Neural cell (in vitro differentiated cells): ENCODE measurements at regions not wholly inside any gene's neighbourhood (a gene's known extent, or its start where the extent isn't known, plus 50 kb on each side); places are given as distances from the start of the nearest gene placed in this dataset.
A peak's percentile ranks its signal among the peaks of the same experiment; 100 is the strongest.

Experiments used
- H2AFZ ChIP-seq: fragments of 200-600, 300-800 bp; sonication (generic), shearing (Covaris generic); 2 replicates; pipeline ENCODE4 v1.6.0; 2014; ENCODE audit warnings: low read depth, mild to moderate bottlenecking, antibody characterized with exemption, low read length, moderate library complexity
- H3F3A ChIP-seq: fragments of 200-600 bp; shearing (Covaris generic); 2 replicates; pipeline ENCODE4 v1.6.1; 2016; ENCODE audit warnings: mild to moderate bottlenecking, moderate library complexity, mixed read lengths, antibody characterized with exemption, low read length; ENCODE audit not compliant: insufficient read depth, poor library complexity, severe bottlenecking
- H3K27ac ChIP-seq: fragments of 200-600, 300-800 bp; sonication (generic), shearing (Covaris generic); 2 replicates; pipeline ENCODE4 v1.5.1; 2014; ENCODE audit warnings: mild to moderate bottlenecking, low read length, moderate library complexity
- H3K27me3 ChIP-seq: fragments of 300-800, 200-600 bp; sonication (generic), shearing (Covaris generic); 2 replicates; pipeline ENCODE4 v1.6.0; 2014; ENCODE audit warnings: mild to moderate bottlenecking, low read depth, low read length, moderate library complexity; ENCODE audit not compliant: insufficient read depth
- H3K36me3 ChIP-seq: fragments of 300-800, 200-600 bp; sonication (generic), shearing (Covaris generic); 2 replicates; pipeline ENCODE4 v1.5.1; 2014; ENCODE audit warnings: mild to moderate bottlenecking, antibody characterized with exemption, low read length, moderate library complexity; ENCODE audit not compliant: insufficient read depth
- H3K4me2 ChIP-seq: fragments of 300-800, 200-600 bp; sonication (generic), shearing (Covaris generic); 2 replicates; pipeline ENCODE4 v1.6.0; 2014; ENCODE audit warnings: mild to moderate bottlenecking, low read length
- H3K4me3 ChIP-seq: fragments of 300-800, 200-600 bp; sonication (generic), shearing (Covaris generic); 2 replicates; pipeline ENCODE4 v1.5.1; 2014; ENCODE audit warnings: mild to moderate bottlenecking, low read length, moderate library complexity
- H3K79me2 ChIP-seq: fragments of 200-600 bp; shearing (Covaris generic); replicated peaks from 2 replicates; pipeline ENCODE4 v1.6.0; 2014; ENCODE audit warnings: mild to moderate bottlenecking, low read length, moderate library complexity; ENCODE audit not compliant: insufficient read depth
- H3K9ac ChIP-seq: fragments of 300-800, 200-600 bp; sonication (generic), shearing (Covaris generic); 2 replicates; pipeline ENCODE4 v1.6.1; 2016; ENCODE audit warnings: mild to moderate bottlenecking, low read length, mixed read lengths
- H3K9me2 ChIP-seq: fragments of 200-600 bp; shearing (Covaris generic); 2 replicates; pipeline ENCODE4 v1.6.1; 2016; ENCODE audit warnings: mild to moderate bottlenecking, low read length, mixed read lengths; ENCODE audit not compliant: insufficient read depth
- H3K9me3 ChIP-seq: fragments of 200-600, 300-800 bp; sonication (generic), shearing (Covaris generic); 2 replicates; pipeline ENCODE4 v1.6.1; 2016; ENCODE audit warnings: mild to moderate bottlenecking, mixed run types, low read length, moderate library complexity, mixed read lengths
- H4K20me1 ChIP-seq: fragments of 200-600 bp; shearing (Covaris generic); 2 replicates; pipeline ENCODE4 v1.6.1; 2016; ENCODE audit warnings: mild to moderate bottlenecking, mixed run types; ENCODE audit not compliant: insufficient read depth
- EP300 ChIP-seq: fragments of 450-650 bp; conservative IDR thresholded peaks from 2 replicates; pipeline ENCODE4 v1.6.1; 2014; ENCODE audit warnings: antibody characterized with exemption, mild to moderate bottlenecking, moderate library complexity; ENCODE audit not compliant: poor library complexity, severe bottlenecking
- EZH2 ChIP-seq: fragments of 200-600, 300-800 bp; shearing (Covaris generic), sonication (generic); IDR thresholded peaks from 2 replicates; pipeline ENCODE4 v1.6.1; 2014; ENCODE audit warnings: antibody characterized with exemption, low read length, borderline replicate concordance, mild to moderate bottlenecking; ENCODE audit not compliant: insufficient read depth, poor library complexity, severe bottlenecking
- MXI1 ChIP-seq: fragments of 450-650 bp; conservative IDR thresholded peaks from 2 replicates; pipeline ENCODE4 v1.6.1; 2014; ENCODE audit warnings: antibody characterized with exemption, mild to moderate bottlenecking; ENCODE audit not compliant: poor library complexity, severe bottlenecking
- POLR2AphosphoS5 ChIP-seq: IDR thresholded peaks from 2 replicates; pipeline ENCODE4 v1.6.1; 2012
- RAD21 ChIP-seq: fragments of 450-650 bp; conservative IDR thresholded peaks from 2 replicates; pipeline ENCODE4 v1.6.1; 2014; ENCODE audit warnings: antibody characterized with exemption, mild to moderate bottlenecking, moderate library complexity
- SMC3 ChIP-seq: fragments of 450-650 bp; conservative IDR thresholded peaks from 2 replicates; pipeline ENCODE4 v1.6.1; 2014; ENCODE audit warnings: antibody characterized with exemption, mild to moderate bottlenecking, moderate library complexity; ENCODE audit not compliant: poor library complexity
- TAF1 ChIP-seq: IDR thresholded peaks from 2 replicates; pipeline ENCODE4 v1.6.1; 2012; ENCODE audit warnings: low read depth
- TF ChIP-seq, protein P1 (sequence below): IDR thresholded peaks from 2 replicates; pipeline ENCODE4 v1.6.1; 2012; ENCODE audit warnings: borderline replicate concordance
- TF ChIP-seq, protein P2 (sequence below): fragments of 450-650 bp; IDR thresholded peaks from 2 replicates; pipeline ENCODE4 v1.5.1; 2014; ENCODE audit warnings: antibody characterized with exemption, mild to moderate bottlenecking, moderate library complexity; ENCODE audit not compliant: poor library complexity, severe bottlenecking

DNA sequence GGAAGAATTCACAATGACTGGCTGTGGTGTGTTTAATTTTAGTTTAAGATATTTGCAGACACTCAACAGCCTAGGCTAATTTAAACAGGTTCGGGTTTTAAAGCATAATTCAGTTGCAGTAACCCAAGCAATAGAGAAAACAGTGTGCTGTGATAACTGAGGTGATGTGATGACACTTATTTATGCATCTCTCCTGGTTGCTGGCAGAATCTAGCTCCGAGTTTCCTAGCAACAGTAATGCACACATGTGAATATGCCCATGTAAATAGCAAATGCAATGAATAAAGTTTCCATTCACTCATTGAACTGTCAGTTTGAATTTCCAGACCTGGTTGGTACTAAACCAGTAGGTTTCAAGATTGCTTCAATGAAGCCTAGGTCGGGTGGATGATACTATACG lies 426.5 kb downstream of the TMX3 start:
- H3K4me3 ChIP-seq = peak overlapping the region; percentile 48
- no peaks in the 10 kb centered on the region for H3K36me3 ChIP-seq
- H3K9ac ChIP-seq = peak overlapping the region; percentile 59
- H3K27ac ChIP-seq = peak overlapping the region; percentile 92
- H3K9me2 ChIP-seq = no peaks in the 10 kb centered on the region
- peaks cover 9% of the 10 kb centered on the region for H3F3A ChIP-seq
- peak overlapping the region; percentile 63 for H3K4me2 ChIP-seq
- no peaks in the 10 kb centered on the region for H3K79me2 ChIP-seq
- TF ChIP-seq EP300 (peak; percentile 97), EZH2 (no peak), POLR2AphosphoS5 (peak; percentile 73), RAD21 (peak; percentile 55), SMC3 (peak; percentile 57), MXI1 (peak; percentile 76), TAF1 (no peak)
- TF ChIP-seq, protein P1, sequence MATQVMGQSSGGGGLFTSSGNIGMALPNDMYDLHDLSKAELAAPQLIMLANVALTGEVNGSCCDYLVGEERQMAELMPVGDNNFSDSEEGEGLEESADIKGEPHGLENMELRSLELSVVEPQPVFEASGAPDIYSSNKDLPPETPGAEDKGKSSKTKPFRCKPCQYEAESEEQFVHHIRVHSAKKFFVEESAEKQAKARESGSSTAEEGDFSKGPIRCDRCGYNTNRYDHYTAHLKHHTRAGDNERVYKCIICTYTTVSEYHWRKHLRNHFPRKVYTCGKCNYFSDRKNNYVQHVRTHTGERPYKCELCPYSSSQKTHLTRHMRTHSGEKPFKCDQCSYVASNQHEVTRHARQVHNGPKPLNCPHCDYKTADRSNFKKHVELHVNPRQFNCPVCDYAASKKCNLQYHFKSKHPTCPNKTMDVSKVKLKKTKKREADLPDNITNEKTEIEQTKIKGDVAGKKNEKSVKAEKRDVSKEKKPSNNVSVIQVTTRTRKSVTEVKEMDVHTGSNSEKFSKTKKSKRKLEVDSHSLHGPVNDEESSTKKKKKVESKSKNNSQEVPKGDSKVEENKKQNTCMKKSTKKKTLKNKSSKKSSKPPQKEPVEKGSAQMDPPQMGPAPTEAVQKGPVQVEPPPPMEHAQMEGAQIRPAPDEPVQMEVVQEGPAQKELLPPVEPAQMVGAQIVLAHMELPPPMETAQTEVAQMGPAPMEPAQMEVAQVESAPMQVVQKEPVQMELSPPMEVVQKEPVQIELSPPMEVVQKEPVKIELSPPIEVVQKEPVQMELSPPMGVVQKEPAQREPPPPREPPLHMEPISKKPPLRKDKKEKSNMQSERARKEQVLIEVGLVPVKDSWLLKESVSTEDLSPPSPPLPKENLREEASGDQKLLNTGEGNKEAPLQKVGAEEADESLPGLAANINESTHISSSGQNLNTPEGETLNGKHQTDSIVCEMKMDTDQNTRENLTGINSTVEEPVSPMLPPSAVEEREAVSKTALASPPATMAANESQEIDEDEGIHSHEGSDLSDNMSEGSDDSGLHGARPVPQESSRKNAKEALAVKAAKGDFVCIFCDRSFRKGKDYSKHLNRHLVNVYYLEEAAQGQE = peak; percentile 80
- TF ChIP-seq, protein P2, sequence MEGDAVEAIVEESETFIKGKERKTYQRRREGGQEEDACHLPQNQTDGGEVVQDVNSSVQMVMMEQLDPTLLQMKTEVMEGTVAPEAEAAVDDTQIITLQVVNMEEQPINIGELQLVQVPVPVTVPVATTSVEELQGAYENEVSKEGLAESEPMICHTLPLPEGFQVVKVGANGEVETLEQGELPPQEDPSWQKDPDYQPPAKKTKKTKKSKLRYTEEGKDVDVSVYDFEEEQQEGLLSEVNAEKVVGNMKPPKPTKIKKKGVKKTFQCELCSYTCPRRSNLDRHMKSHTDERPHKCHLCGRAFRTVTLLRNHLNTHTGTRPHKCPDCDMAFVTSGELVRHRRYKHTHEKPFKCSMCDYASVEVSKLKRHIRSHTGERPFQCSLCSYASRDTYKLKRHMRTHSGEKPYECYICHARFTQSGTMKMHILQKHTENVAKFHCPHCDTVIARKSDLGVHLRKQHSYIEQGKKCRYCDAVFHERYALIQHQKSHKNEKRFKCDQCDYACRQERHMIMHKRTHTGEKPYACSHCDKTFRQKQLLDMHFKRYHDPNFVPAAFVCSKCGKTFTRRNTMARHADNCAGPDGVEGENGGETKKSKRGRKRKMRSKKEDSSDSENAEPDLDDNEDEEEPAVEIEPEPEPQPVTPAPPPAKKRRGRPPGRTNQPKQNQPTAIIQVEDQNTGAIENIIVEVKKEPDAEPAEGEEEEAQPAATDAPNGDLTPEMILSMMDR = no peak
- H4K20me1 ChIP-seq = no peaks in the 10 kb centered on the region
- peak overlapping the region; percentile 17 for H2AFZ ChIP-seq
- no peaks in the 10 kb centered on the region for H3K27me3 ChIP-seq
- no peaks in the 10 kb centered on the region for H3K9me3 ChIP-seq

DNA sequence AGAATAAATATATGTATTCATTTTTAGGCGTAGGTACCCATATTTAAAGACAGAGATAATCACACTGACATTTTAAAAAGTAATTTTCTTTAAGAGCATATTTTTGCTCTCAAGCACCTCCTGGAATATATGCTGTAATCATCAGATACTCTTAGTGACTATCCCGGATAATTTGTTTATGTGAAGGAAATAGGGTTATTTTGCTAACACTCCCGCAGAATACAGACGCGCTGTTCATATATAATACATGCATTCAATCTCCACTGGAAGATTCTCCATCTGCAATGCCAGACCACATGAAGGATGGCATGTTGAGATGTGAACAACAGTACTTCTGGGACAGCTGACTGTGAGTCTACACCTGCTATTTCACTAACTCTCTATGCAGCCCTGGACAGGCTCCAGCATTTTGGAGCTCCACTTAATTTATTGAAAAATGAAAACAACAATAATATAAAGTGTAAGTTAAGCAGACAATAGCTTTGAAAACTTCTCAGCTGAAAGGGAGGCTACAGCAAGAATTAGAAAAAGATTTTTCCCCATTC lies 430.6 kb downstream of the TMX3 start:
- H4K20me1 ChIP-seq = no peaks in the 10 kb centered on the region
- H2AFZ ChIP-seq = no peak overlapping the region
- H3K27me3 ChIP-seq = no peaks in the 10 kb centered on the region
- H3K4me2 ChIP-seq = no peak overlapping the region
- no peaks in the 10 kb centered on the region for H3K9me3 ChIP-seq
- H3K9ac ChIP-seq = no peak overlapping the region
- H3F3A ChIP-seq = peaks cover 7% of the 10 kb centered on the region
- H3K36me3 ChIP-seq = no peaks in the 10 kb centered on the region
- peak overlapping the region; percentile 39 for H3K27ac ChIP-seq
- no peak overlapping the region for H3K4me3 ChIP-seq
- TF ChIP-seq EP300 (peak; percentile 61), MXI1 (no peak), POLR2AphosphoS5 (peak; percentile 56), RAD21 (no peak), EZH2 (no peak), TAF1 (no peak), SMC3 (no peak)
- TF ChIP-seq, protein P2 = no peak
- TF ChIP-seq, protein P1 = no peak
- H3K79me2 ChIP-seq = no peaks in the 10 kb centered on the region
- no peaks in the 10 kb centered on the region for H3K9me2 ChIP-seq
